WTC11 (cell line): ENCODE measurements at regions not wholly inside any gene's neighbourhood (a gene's known extent, or its start where the extent isn't known, plus 50 kb on each side); places are given as distances from the start of the nearest gene placed in this dataset.

Experiments used
- ATAC-seq: fragments of 200-7000 bp; cut with Tn5 transposase; 2 replicates; pipeline ENCODE4 v1.10.0; 2021; ENCODE audit warnings: mild to moderate bottlenecking, moderate library complexity
- CTCF ChIA-PET: fragments of 300-600 bp; sonication (Branson Sonifier 250); formaldehyde crosslinking; loops from one replicate; lab custom pipeline; 2021; ENCODE audit warnings: antibody characterized with exemption; lab: Charles Lee
- POLR2A ChIA-PET: fragments of 350-600 bp; sonication (Branson Sonifier 250); formaldehyde crosslinking; loops from one replicate; lab custom pipeline; 2021; ENCODE audit warnings: antibody characterized with exemption; lab: Charles Lee
- DNase-seq: peaks from one replicate; pipeline ENCODE4 v3.0.0; 2021; ENCODE audit warnings: low spot score
- H3K27ac Mint-ChIP-seq: 2 replicates; pipeline ENCODE4 v1.8.0; 2021; ENCODE audit warnings: mixed read lengths
- H3K27me3 Mint-ChIP-seq: 2 replicates; pipeline ENCODE4 v1.8.0; 2021; ENCODE audit warnings: low read depth, mild to moderate bottlenecking, moderate library complexity, mixed read lengths
- H3K36me3 Mint-ChIP-seq: 2 replicates; pipeline ENCODE4 v1.8.0; 2021; ENCODE audit warnings: mixed read lengths
- H3K4me1 Mint-ChIP-seq: 2 replicates; pipeline ENCODE4 v1.8.0; 2022; ENCODE audit warnings: mixed read lengths
- H3K4me3 Mint-ChIP-seq: 2 replicates; pipeline ENCODE4 v1.8.0; 2021; ENCODE audit warnings: mild to moderate bottlenecking, moderate library complexity, mixed read lengths
- H3K9me3 Mint-ChIP-seq: 2 replicates; pipeline ENCODE4 v1.8.0; 2021; ENCODE audit warnings: mixed read lengths
- CBFB ChIP-seq: sonication (generic); formaldehyde crosslinking; IDR thresholded peaks from 2 replicates; pipeline ENCODE4 v1.8.1; 2022; ENCODE audit warnings: mild to moderate bottlenecking, low read depth, missing genetic modification reagents
- CREB1 ChIP-seq: sonication (generic); formaldehyde crosslinking; IDR thresholded peaks from 2 replicates; pipeline ENCODE4 v1.8.0; 2023; ENCODE audit warnings: mild to moderate bottlenecking, missing genetic modification reagents
- CREM ChIP-seq: sonication (generic); formaldehyde crosslinking; IDR thresholded peaks from 2 replicates; pipeline ENCODE4 v1.8.1; 2022; ENCODE audit warnings: mild to moderate bottlenecking, missing genetic modification reagents, moderate library complexity
- ELF4 ChIP-seq: sonication (generic); formaldehyde crosslinking; IDR thresholded peaks from 2 replicates; pipeline ENCODE4 v1.8.1; 2022; ENCODE audit warnings: low read depth, mild to moderate bottlenecking, moderate library complexity, missing genetic modification reagents
- ESRRA ChIP-seq: sonication (generic); formaldehyde crosslinking; IDR thresholded peaks from 2 replicates; pipeline ENCODE4 v1.8.1; 2022; ENCODE audit warnings: mild to moderate bottlenecking, missing genetic modification reagents, borderline replicate concordance
- NR2C2 ChIP-seq: sonication (generic); formaldehyde crosslinking; IDR thresholded peaks from 2 replicates; pipeline ENCODE4 v1.8.0; 2022; ENCODE audit warnings: mild to moderate bottlenecking, missing genetic modification reagents
- SMAD3 ChIP-seq: sonication (generic); formaldehyde crosslinking; IDR thresholded peaks from 2 replicates; pipeline ENCODE4 v1.8.0; 2022; ENCODE audit warnings: missing genetic modification reagents, mild to moderate bottlenecking, borderline replicate concordance
- SMAD4 ChIP-seq: sonication (generic); formaldehyde crosslinking; IDR thresholded peaks from 2 replicates; pipeline ENCODE4 v1.8.0; 2022; ENCODE audit warnings: mild to moderate bottlenecking, missing genetic modification reagents
- TEAD4 ChIP-seq: sonication (generic); formaldehyde crosslinking; IDR thresholded peaks from 2 replicates; pipeline ENCODE4 v1.8.0; 2022; ENCODE audit warnings: mild to moderate bottlenecking, missing genetic modification reagents
- ZNF232 ChIP-seq: sonication (generic); formaldehyde crosslinking; IDR thresholded peaks from 2 replicates; pipeline ENCODE4 v1.8.0; 2022; ENCODE audit warnings: mild to moderate bottlenecking, missing genetic modification reagents
- TF ChIP-seq, protein P1 (sequence below): fragments of 200-600 bp; IDR thresholded peaks from 2 replicates; pipeline ENCODE4 v1.8.0; 2022; ENCODE audit warnings: antibody characterized with exemption
- TF ChIP-seq, protein P2 (sequence below): fragments of 250-450 bp; sonication (Bioruptor Pico); IDR thresholded peaks from 2 replicates; pipeline ENCODE4 v1.8.0; 2021; ENCODE audit warnings: mild to moderate bottlenecking
- TF ChIP-seq, protein P3 (sequence below): sonication (generic); formaldehyde crosslinking; IDR thresholded peaks from 2 replicates; pipeline ENCODE4 v1.8.1; 2023; ENCODE audit warnings: mild to moderate bottlenecking, missing genetic modification reagents, borderline replicate concordance
- TF ChIP-seq, protein P4 (sequence below): sonication (generic); formaldehyde crosslinking; IDR thresholded peaks from 2 replicates; pipeline ENCODE4 v1.8.1; 2022; ENCODE audit warnings: missing genetic modification reagents, borderline replicate concordance
- TF ChIP-seq, protein P5 (sequence below): fragments of 250-450 bp; sonication (Bioruptor Pico); IDR thresholded peaks from 2 replicates; pipeline ENCODE4 v1.9.0; 2021; ENCODE audit warnings: mild to moderate bottlenecking, borderline replicate concordance

DNA sequence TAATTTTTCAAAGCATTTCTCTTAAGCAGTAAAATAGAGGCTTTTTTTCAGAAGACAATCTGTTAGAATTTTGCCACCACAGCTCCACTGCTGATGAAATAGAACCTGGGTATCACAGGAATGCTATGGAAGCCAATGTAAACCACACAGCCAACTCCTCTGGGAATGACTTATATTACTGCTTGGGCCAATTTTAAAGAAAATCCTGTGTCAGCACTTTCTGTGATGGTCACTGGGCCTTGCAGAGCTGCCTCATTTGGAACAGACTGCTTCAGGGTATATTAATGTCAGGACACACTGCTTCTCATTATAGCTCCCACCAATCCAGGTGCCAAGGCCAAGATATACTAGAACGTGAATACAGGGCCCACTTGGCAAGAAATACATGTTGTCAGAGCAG is 144.1 kb upstream of the ACTBL2 start:
- Mint-ChIP-seq H3K27me3 (no peaks in the 10 kb centered on the region), H3K4me1 (no peaks in the 10 kb centered on the region), H3K36me3 (no peaks in the 10 kb centered on the region), H3K9me3 (peaks cover 4% of the 10 kb centered on the region; the same call in 1 of the 2 replicates), H3K4me3 (no peak overlapping the region), H3K27ac (no peak overlapping the region)
- ATAC-seq (no peak), DNase-seq (no peak)
- no peak for TF ChIP-seq CREB1 (CRISPR knock-in tag)
- CTCF ChIA-PET, result interaction anchor here (2.6 kb wide), 1 partner anchor 23 kb away, joined by 8 read pairs; no protein-coding TSS in a partner anchor
- POLR2A ChIA-PET, result no interaction called here

DNA sequence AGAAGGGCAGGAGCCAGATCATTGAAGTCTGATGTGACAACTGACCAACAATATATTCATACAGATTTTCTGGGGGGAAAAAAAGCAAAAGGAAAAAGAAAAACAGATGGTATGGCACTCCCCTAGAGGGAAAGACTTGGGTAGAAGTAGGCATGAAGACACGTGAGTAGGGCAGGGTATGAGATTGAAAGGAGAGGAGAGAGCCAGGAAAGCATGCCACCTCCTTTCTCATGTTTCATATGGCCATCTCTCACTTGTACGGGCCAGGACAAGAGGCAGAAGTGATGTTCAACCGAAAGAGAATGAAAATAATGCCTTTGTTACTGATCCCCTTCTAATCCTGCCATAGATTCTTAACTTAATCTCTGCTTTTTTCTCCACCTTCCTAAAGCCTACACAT is 139.0 kb upstream of the ACTBL2 start:
- POLR2A ChIA-PET, result no interaction called here
- H3K27ac Mint-ChIP-seq, result no peak overlapping the region
- CTCF ChIA-PET, result no interaction called here
- DNase-seq (no peak), ATAC-seq (no peak)
- no peak overlapping the region for H3K4me3 Mint-ChIP-seq
- no peaks in the 10 kb centered on the region for H3K36me3 Mint-ChIP-seq
- TF ChIP-seq, protein P1, sequence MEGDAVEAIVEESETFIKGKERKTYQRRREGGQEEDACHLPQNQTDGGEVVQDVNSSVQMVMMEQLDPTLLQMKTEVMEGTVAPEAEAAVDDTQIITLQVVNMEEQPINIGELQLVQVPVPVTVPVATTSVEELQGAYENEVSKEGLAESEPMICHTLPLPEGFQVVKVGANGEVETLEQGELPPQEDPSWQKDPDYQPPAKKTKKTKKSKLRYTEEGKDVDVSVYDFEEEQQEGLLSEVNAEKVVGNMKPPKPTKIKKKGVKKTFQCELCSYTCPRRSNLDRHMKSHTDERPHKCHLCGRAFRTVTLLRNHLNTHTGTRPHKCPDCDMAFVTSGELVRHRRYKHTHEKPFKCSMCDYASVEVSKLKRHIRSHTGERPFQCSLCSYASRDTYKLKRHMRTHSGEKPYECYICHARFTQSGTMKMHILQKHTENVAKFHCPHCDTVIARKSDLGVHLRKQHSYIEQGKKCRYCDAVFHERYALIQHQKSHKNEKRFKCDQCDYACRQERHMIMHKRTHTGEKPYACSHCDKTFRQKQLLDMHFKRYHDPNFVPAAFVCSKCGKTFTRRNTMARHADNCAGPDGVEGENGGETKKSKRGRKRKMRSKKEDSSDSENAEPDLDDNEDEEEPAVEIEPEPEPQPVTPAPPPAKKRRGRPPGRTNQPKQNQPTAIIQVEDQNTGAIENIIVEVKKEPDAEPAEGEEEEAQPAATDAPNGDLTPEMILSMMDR, result no peak
- TF ChIP-seq CREM (CRISPR knock-in tag) (no peak), ELF4 (no peak), CBFB (CRISPR knock-in tag) (no peak), SMAD4 (CRISPR knock-in tag) (no peak), TEAD4 (CRISPR knock-in tag) (no peak), ESRRA (CRISPR knock-in tag) (no peak), NR2C2 (CRISPR knock-in tag) (no peak), SMAD3 (CRISPR knock-in tag) (no peak), ZNF232 (CRISPR knock-in tag) (no peak)
- TF ChIP-seq, protein P2, sequence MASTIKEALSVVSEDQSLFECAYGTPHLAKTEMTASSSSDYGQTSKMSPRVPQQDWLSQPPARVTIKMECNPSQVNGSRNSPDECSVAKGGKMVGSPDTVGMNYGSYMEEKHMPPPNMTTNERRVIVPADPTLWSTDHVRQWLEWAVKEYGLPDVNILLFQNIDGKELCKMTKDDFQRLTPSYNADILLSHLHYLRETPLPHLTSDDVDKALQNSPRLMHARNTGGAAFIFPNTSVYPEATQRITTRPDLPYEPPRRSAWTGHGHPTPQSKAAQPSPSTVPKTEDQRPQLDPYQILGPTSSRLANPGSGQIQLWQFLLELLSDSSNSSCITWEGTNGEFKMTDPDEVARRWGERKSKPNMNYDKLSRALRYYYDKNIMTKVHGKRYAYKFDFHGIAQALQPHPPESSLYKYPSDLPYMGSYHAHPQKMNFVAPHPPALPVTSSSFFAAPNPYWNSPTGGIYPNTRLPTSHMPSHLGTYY (CRISPR knock-in tag), result no peak
- TF ChIP-seq, protein P3, sequence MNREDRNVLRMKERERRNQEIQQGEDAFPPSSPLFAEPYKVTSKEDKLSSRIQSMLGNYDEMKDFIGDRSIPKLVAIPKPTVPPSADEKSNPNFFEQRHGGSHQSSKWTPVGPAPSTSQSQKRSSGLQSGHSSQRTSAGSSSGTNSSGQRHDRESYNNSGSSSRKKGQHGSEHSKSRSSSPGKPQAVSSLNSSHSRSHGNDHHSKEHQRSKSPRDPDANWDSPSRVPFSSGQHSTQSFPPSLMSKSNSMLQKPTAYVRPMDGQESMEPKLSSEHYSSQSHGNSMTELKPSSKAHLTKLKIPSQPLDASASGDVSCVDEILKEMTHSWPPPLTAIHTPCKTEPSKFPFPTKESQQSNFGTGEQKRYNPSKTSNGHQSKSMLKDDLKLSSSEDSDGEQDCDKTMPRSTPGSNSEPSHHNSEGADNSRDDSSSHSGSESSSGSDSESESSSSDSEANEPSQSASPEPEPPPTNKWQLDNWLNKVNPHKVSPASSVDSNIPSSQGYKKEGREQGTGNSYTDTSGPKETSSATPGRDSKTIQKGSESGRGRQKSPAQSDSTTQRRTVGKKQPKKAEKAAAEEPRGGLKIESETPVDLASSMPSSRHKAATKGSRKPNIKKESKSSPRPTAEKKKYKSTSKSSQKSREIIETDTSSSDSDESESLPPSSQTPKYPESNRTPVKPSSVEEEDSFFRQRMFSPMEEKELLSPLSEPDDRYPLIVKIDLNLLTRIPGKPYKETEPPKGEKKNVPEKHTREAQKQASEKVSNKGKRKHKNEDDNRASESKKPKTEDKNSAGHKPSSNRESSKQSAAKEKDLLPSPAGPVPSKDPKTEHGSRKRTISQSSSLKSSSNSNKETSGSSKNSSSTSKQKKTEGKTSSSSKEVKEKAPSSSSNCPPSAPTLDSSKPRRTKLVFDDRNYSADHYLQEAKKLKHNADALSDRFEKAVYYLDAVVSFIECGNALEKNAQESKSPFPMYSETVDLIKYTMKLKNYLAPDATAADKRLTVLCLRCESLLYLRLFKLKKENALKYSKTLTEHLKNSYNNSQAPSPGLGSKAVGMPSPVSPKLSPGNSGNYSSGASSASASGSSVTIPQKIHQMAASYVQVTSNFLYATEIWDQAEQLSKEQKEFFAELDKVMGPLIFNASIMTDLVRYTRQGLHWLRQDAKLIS (CRISPR knock-in tag), result no peak
- TF ChIP-seq, protein P4, sequence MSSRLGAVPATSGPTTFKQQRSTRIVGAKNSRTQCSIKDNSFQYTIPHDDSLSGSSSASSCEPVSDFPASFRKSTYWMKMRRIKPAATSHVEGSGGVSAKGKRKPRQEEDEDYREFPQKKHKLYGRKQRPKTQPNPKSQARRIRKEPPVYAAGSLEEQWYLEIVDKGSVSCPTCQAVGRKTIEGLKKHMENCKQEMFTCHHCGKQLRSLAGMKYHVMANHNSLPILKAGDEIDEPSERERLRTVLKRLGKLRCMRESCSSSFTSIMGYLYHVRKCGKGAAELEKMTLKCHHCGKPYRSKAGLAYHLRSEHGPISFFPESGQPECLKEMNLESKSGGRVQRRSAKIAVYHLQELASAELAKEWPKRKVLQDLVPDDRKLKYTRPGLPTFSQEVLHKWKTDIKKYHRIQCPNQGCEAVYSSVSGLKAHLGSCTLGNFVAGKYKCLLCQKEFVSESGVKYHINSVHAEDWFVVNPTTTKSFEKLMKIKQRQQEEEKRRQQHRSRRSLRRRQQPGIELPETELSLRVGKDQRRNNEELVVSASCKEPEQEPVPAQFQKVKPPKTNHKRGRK (CRISPR knock-in tag), result no peak
- TF ChIP-seq, protein P5, sequence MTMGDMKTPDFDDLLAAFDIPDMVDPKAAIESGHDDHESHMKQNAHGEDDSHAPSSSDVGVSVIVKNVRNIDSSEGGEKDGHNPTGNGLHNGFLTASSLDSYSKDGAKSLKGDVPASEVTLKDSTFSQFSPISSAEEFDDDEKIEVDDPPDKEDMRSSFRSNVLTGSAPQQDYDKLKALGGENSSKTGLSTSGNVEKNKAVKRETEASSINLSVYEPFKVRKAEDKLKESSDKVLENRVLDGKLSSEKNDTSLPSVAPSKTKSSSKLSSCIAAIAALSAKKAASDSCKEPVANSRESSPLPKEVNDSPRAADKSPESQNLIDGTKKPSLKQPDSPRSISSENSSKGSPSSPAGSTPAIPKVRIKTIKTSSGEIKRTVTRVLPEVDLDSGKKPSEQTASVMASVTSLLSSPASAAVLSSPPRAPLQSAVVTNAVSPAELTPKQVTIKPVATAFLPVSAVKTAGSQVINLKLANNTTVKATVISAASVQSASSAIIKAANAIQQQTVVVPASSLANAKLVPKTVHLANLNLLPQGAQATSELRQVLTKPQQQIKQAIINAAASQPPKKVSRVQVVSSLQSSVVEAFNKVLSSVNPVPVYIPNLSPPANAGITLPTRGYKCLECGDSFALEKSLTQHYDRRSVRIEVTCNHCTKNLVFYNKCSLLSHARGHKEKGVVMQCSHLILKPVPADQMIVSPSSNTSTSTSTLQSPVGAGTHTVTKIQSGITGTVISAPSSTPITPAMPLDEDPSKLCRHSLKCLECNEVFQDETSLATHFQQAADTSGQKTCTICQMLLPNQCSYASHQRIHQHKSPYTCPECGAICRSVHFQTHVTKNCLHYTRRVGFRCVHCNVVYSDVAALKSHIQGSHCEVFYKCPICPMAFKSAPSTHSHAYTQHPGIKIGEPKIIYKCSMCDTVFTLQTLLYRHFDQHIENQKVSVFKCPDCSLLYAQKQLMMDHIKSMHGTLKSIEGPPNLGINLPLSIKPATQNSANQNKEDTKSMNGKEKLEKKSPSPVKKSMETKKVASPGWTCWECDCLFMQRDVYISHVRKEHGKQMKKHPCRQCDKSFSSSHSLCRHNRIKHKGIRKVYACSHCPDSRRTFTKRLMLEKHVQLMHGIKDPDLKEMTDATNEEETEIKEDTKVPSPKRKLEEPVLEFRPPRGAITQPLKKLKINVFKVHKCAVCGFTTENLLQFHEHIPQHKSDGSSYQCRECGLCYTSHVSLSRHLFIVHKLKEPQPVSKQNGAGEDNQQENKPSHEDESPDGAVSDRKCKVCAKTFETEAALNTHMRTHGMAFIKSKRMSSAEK (CRISPR knock-in tag), result no peak
- H3K27me3 Mint-ChIP-seq, result no peaks in the 10 kb centered on the region
- H3K4me1 Mint-ChIP-seq, result no peaks in the 10 kb centered on the region
- no peaks in the 10 kb centered on the region for H3K9me3 Mint-ChIP-seq
